KMS-11 (cell line): ENCODE measurements at regions not wholly inside any gene's neighbourhood (a gene's known extent, or its start where the extent isn't known, plus 50 kb on each side); places are given as distances from the start of the nearest gene placed in this dataset.

Source experiments
- H2AFZ ChIP-seq: fragments of 200-600 bp; sonication (generic); 2 replicates; pipeline ENCODE4 v1.6.1; 2016; ENCODE audit warnings: antibody characterized with exemption, mixed run types, low read depth
- H3K27ac ChIP-seq: fragments of 200-600 bp; sonication (generic); 2 replicates; pipeline ENCODE4 v1.6.1; 2016; ENCODE audit warnings: mild to moderate bottlenecking, mixed run types
- H3K27me3 ChIP-seq: fragments of 200-600 bp; sonication (generic); 2 replicates; pipeline ENCODE4 v1.6.1; 2017; ENCODE audit warnings: mild to moderate bottlenecking, low read depth, mixed run types, moderate library complexity; ENCODE audit not compliant: insufficient read depth
- H3K36me3 ChIP-seq: fragments of 200-600 bp; sonication (generic); 2 replicates; pipeline ENCODE4 v1.6.1; 2017; ENCODE audit warnings: mild to moderate bottlenecking, mixed run types; ENCODE audit not compliant: insufficient read depth
- H3K4me1 ChIP-seq: fragments of 200-600 bp; sonication (generic); 2 replicates; pipeline ENCODE4 v1.6.1; 2016; ENCODE audit warnings: mild to moderate bottlenecking, low read depth, mixed run types; ENCODE audit not compliant: poor library complexity, severe bottlenecking
- H3K4me2 ChIP-seq: fragments of 200-600 bp; sonication (generic); 2 replicates; pipeline ENCODE4 v1.7.0; 2016; ENCODE audit warnings: mild to moderate bottlenecking, mixed run types
- H3K4me3 ChIP-seq: fragments of 200-600 bp; sonication (generic); IDR thresholded peaks from 2 replicates; pipeline ENCODE4 v1.6.1; 2017; ENCODE audit warnings: low read depth, low read length, mixed read lengths; ENCODE audit not compliant: insufficient read depth
- H3K79me2 ChIP-seq: fragments of 200-600 bp; sonication (generic); 2 replicates; pipeline ENCODE4 v1.6.1; 2016; ENCODE audit warnings: low read depth, mixed run types; ENCODE audit not compliant: insufficient read depth
- H3K9ac ChIP-seq: fragments of 200-600 bp; sonication (generic); 2 replicates; pipeline ENCODE4 v1.6.1; 2016; ENCODE audit warnings: mild to moderate bottlenecking, mixed run types
- H4K20me1 ChIP-seq: fragments of 200-600 bp; sonication (generic); 2 replicates; pipeline ENCODE4 v1.6.1; 2016; ENCODE audit warnings: mild to moderate bottlenecking, mixed run types; ENCODE audit not compliant: insufficient read depth
- TF ChIP-seq, protein P1 (sequence below): fragments of 200-600 bp; sonication (generic); conservative IDR thresholded peaks from 2 replicates; pipeline ENCODE4 v1.6.1; 2017; ENCODE audit warnings: low read depth, mild to moderate bottlenecking, antibody characterized with exemption, low read length, moderate library complexity, mixed read lengths

DNA sequence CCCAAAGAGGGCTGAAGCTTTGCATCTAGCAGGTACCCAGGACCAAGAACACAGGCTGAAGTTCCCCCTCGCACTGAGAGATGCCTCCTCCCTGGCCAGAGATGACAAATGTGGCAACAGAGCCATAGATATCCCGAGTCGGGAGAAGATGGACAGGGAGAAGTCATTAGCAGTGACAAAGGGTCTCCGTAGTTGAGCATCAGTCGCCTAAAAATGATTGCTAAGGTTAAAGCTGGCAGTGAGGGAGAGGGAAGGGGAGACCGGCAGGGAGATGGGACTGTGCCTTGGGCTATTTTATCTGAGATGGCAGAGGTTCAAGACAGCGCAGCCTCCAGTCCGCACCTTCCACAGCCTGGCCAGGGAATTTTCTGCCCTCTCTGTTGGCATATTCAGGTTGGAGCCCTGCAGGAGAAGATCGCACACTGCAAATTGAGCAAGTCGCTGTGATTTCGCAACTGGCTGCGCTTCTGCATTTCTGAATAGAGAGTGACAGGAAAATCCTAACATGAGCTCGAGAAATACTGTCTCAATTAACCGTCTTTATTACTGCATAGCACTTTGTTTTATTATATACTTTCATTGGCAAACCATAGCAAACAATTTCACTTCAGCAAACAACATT, 238.9 kb upstream of the GPR26 start:
- H3K36me3 ChIP-seq = no peaks in the 10 kb centered on the region
- no peaks in the 10 kb centered on the region for H3K79me2 ChIP-seq
- no peak overlapping the region for H3K9ac ChIP-seq
- H3K27ac ChIP-seq = no peak overlapping the region
- no peak overlapping the region for H3K4me3 ChIP-seq
- H3K4me2 ChIP-seq = no peak overlapping the region
- no peaks in the 10 kb centered on the region for H3K4me1 ChIP-seq
- TF ChIP-seq, protein P1, sequence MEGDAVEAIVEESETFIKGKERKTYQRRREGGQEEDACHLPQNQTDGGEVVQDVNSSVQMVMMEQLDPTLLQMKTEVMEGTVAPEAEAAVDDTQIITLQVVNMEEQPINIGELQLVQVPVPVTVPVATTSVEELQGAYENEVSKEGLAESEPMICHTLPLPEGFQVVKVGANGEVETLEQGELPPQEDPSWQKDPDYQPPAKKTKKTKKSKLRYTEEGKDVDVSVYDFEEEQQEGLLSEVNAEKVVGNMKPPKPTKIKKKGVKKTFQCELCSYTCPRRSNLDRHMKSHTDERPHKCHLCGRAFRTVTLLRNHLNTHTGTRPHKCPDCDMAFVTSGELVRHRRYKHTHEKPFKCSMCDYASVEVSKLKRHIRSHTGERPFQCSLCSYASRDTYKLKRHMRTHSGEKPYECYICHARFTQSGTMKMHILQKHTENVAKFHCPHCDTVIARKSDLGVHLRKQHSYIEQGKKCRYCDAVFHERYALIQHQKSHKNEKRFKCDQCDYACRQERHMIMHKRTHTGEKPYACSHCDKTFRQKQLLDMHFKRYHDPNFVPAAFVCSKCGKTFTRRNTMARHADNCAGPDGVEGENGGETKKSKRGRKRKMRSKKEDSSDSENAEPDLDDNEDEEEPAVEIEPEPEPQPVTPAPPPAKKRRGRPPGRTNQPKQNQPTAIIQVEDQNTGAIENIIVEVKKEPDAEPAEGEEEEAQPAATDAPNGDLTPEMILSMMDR = no peak
- H4K20me1 ChIP-seq = no peaks in the 10 kb centered on the region
- no peaks in the 10 kb centered on the region for H3K27me3 ChIP-seq
- no peak overlapping the region for H2AFZ ChIP-seq

DNA sequence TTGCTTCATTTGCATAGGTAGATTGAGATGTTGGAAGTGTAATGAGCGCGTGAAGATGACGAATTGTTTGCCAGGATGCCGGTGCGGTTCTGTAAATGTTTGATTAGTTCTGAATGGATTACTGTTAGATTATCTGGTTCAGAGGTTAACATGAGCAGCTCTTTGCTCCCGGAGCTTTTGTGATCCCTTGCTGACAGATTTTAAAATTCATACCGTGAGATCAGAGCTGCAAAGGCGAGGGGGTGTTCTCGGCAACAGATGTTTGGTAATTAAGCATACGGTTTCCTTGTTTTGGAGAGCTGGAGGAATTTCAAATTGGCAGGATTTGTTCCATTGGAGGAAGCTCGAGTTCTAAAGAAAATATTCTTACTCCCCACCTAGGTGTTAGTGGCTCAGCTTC, 237.8 kb upstream of the GPR26 start:
- H3K27ac ChIP-seq = no peak overlapping the region
- H3K27me3 ChIP-seq = no peaks in the 10 kb centered on the region
- no peaks in the 10 kb centered on the region for H4K20me1 ChIP-seq
- H3K4me2 ChIP-seq = no peak overlapping the region
- no peak overlapping the region for H2AFZ ChIP-seq
- no peaks in the 10 kb centered on the region for H3K4me1 ChIP-seq
- no peaks in the 10 kb centered on the region for H3K36me3 ChIP-seq
- TF ChIP-seq, protein P1 = no peak
- H3K79me2 ChIP-seq = no peaks in the 10 kb centered on the region
- no peak overlapping the region for H3K9ac ChIP-seq
- no peak overlapping the region for H3K4me3 ChIP-seq

DNA sequence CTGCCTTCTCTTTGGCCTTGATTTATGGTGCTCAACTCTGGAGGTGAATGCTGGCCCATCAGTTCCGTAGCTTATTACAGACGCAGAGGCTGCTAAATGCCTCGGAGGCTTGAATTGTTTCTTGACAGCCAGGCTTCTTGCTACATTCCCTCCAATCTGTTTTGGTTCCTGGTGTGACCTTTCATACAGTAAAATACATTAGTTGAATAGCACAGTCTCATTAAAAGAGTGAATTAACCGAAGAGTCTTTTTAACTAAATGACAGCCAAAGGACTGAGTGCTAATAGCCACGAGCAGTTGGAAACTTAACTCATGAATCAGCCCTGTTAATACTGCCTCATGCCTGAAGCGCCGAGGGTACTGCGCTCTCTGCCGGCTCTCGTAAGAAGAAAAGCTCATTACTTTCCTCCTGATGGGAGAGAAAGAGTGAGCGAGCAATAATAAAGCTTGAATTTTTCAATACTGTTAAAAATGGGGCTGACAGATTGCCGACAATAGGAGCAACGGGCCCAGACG, 236.4 kb upstream of the GPR26 start:
- no peaks in the 10 kb centered on the region for H3K4me1 ChIP-seq
- H3K9ac ChIP-seq = no peak overlapping the region
- H3K27me3 ChIP-seq = no peaks in the 10 kb centered on the region
- no peak overlapping the region for H3K4me3 ChIP-seq
- H3K36me3 ChIP-seq = no peaks in the 10 kb centered on the region
- no peaks in the 10 kb centered on the region for H4K20me1 ChIP-seq
- H3K4me2 ChIP-seq = no peak overlapping the region
- H2AFZ ChIP-seq = no peak overlapping the region
- no peak overlapping the region for H3K27ac ChIP-seq
- H3K79me2 ChIP-seq = no peaks in the 10 kb centered on the region
- TF ChIP-seq, protein P1 = no peak

DNA sequence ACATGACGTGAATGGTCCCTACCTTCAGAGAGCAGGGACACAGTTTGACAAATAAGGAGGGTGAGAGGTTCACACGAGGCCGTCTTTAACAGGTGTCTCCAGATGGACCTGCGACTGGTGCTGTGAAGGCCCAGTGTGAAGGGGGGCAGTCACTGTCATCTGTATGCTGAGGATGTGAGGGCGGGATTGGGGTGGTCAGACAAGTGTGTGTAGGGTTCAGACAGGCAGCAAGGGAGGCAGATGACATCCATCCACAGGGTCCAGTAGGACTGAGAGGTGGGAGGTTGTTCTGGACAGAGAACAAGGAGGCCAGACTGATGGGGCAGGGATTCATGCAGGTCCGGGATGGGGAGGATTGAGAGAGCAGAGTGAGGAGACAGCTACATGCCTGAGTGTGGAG, 232.6 kb upstream of the GPR26 start:
- Histone ChIP-seq H3K4me2 (no peak overlapping the region), H3K36me3 (no peaks in the 10 kb centered on the region), H3K4me3 (no peak overlapping the region), H3K9ac (no peak overlapping the region), H3K4me1 (no peaks in the 10 kb centered on the region), H3K27ac (no peak overlapping the region), H3K79me2 (no peaks in the 10 kb centered on the region), H3K27me3 (no peaks in the 10 kb centered on the region), H4K20me1 (no peaks in the 10 kb centered on the region), H2AFZ (no peak overlapping the region)
- TF ChIP-seq, protein P1 = no peak
